ENCODE measurements at regions not wholly inside any gene's neighbourhood (a gene's known extent, or its start where the extent isn't known, plus 50 kb on each side); places are given as distances from the start of the nearest gene placed in this dataset.
"Not testable (repeated sequence)": the region's sequence is repeated elsewhere in the genome, so short reads cannot be mapped to it uniquely, and the experiment has no call there.

GRCh38 chr6:140809694-140810101, 1323.0 kb upstream of the GJE1 start:
- H3K27ac ChIP-seq (ENCODE audit: insufficient read depth, low read length, poor library complexity, severe bottlenecking) = no peak overlapping the region
- H3K4me3 ChIP-seq (ENCODE audit: insufficient read depth, low read depth, low read length, poor library complexity, severe bottlenecking) = no peak overlapping the region
- no peaks in the 10 kb centered on the region for H3K27me3 ChIP-seq (replicated peaks; ENCODE audit: control insufficient read depth, insufficient read depth, low read length, poor library complexity, severe bottlenecking)
- no peak for DNase-seq
- H3K9me3 ChIP-seq (ENCODE audit: control insufficient read depth, low read length) = no peaks in the 10 kb centered on the region
- H3K4me1 ChIP-seq (ENCODE audit: control insufficient read depth, insufficient read depth, low read length, poor library complexity, severe bottlenecking) = no peaks in the 10 kb centered on the region
- no peaks in the 10 kb centered on the region for H3K36me3 ChIP-seq (ENCODE audit: control insufficient read depth, insufficient read depth, low read length)

- Histone ChIP-seq H3K27me3 (replicated peaks; ENCODE audit: control insufficient read depth, insufficient read depth, low read length, poor library complexity, severe bottlenecking) (no peaks in the 10 kb centered on the region), H3K9me3 (ENCODE audit: control insufficient read depth, low read length) (no peaks in the 10 kb centered on the region), H3K36me3 (ENCODE audit: control insufficient read depth, insufficient read depth, low read length) (no peaks in the 10 kb centered on the region), H3K27ac (ENCODE audit: insufficient read depth, low read length, poor library complexity, severe bottlenecking) (no peak overlapping the region), H3K4me3 (ENCODE audit: insufficient read depth, low read depth, low read length, poor library complexity, severe bottlenecking) (no peak overlapping the region), H3K4me1 (ENCODE audit: control insufficient read depth, insufficient read depth, low read length, poor library complexity, severe bottlenecking) (no peaks in the 10 kb centered on the region)
- no peak for DNase-seq
Observed at GRCh38 chr6:140806431-140806830, 1326.3 kb upstream of the GJE1 start.

DNA sequence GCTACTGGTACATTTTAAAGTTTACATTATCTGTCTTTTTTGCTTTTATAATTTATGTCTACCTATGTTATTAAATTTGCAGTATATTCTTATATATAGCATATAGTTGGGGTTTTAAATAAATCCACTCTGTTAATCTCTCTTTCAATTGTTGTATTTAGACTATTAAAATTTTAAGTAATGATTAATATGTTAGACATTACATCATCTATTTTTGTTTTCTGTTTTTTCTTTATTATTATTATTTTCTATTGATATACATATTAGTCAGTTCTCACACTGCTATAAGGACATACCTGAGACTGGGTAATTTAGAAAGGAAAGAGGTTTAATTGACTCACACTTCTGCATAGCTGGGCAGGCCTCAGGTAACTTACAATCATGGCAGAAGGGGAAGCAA, 1338.2 kb upstream of the GJE1 start:
- H3K27ac ChIP-seq (ENCODE audit: insufficient read depth, low read length, poor library complexity, severe bottlenecking) = no peak overlapping the region
- H3K27me3 ChIP-seq (replicated peaks; ENCODE audit: control insufficient read depth, insufficient read depth, low read length, poor library complexity, severe bottlenecking) = no peaks in the 10 kb centered on the region
- H3K4me1 ChIP-seq (ENCODE audit: control insufficient read depth, insufficient read depth, low read length, poor library complexity, severe bottlenecking) = no peaks in the 10 kb centered on the region
- H3K4me3 ChIP-seq (ENCODE audit: insufficient read depth, low read depth, low read length, poor library complexity, severe bottlenecking) = no peak overlapping the region
- no peak for DNase-seq
- no peaks in the 10 kb centered on the region for H3K9me3 ChIP-seq (ENCODE audit: control insufficient read depth, low read length)
- no peaks in the 10 kb centered on the region for H3K36me3 ChIP-seq (ENCODE audit: control insufficient read depth, insufficient read depth, low read length)

- Histone ChIP-seq H3K4me1 (ENCODE audit: control insufficient read depth, insufficient read depth, low read length, poor library complexity, severe bottlenecking) (no peaks in the 10 kb centered on the region), H3K27ac (ENCODE audit: insufficient read depth, low read length, poor library complexity, severe bottlenecking) (no peak overlapping the region), H3K27me3 (replicated peaks; ENCODE audit: control insufficient read depth, insufficient read depth, low read length, poor library complexity, severe bottlenecking) (no peaks in the 10 kb centered on the region), H3K36me3 (ENCODE audit: control insufficient read depth, insufficient read depth, low read length) (no peaks in the 10 kb centered on the region), H3K9me3 (ENCODE audit: control insufficient read depth, low read length) (no peaks in the 10 kb centered on the region), H3K4me3 (ENCODE audit: insufficient read depth, low read depth, low read length, poor library complexity, severe bottlenecking) (no peak overlapping the region)
- DNase-seq = no peak
Observed at GRCh38 chr6:140790109-140790508, 1342.6 kb upstream of the GJE1 start.

DNA sequence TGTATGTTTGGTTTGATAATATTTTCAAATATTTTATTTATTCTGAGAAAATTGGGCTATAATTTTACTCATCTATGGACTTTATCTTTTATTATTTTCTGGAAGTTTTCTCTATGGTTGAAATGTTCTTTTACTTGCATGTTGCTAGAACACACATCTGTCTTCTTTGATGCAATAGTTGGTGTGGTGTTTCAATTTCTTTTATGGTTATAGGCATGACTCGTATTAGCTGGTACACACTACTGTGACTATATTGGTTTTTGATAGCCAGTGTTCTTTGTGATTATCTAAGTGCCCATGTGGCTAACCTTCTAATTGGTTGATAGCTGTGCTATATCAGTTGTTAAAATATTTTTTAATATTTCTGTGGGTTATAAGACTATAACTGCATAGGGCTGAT, 1343.3 kb upstream of the GJE1 start:
- Histone ChIP-seq H3K27ac (ENCODE audit: insufficient read depth, low read length, poor library complexity, severe bottlenecking) (no peak overlapping the region), H3K27me3 (replicated peaks; ENCODE audit: control insufficient read depth, insufficient read depth, low read length, poor library complexity, severe bottlenecking) (no peaks in the 10 kb centered on the region), H3K4me1 (ENCODE audit: control insufficient read depth, insufficient read depth, low read length, poor library complexity, severe bottlenecking) (no peaks in the 10 kb centered on the region), H3K36me3 (ENCODE audit: control insufficient read depth, insufficient read depth, low read length) (no peaks in the 10 kb centered on the region), H3K9me3 (ENCODE audit: control insufficient read depth, low read length) (no peaks in the 10 kb centered on the region), H3K4me3 (ENCODE audit: insufficient read depth, low read depth, low read length, poor library complexity, severe bottlenecking) (no peak overlapping the region)
- no peak for DNase-seq

GRCh38 chr6:140785926-140786325, 1346.8 kb upstream of the GJE1 start:
- no peaks in the 10 kb centered on the region for H3K4me1 ChIP-seq (ENCODE audit: control insufficient read depth, insufficient read depth, low read length, poor library complexity, severe bottlenecking)
- no peaks in the 10 kb centered on the region for H3K27me3 ChIP-seq (replicated peaks; ENCODE audit: control insufficient read depth, insufficient read depth, low read length, poor library complexity, severe bottlenecking)
- H3K36me3 ChIP-seq (ENCODE audit: control insufficient read depth, insufficient read depth, low read length) = no peaks in the 10 kb centered on the region
- DNase-seq = no peak
- no peak overlapping the region for H3K4me3 ChIP-seq (ENCODE audit: insufficient read depth, low read depth, low read length, poor library complexity, severe bottlenecking)
- no peak overlapping the region for H3K27ac ChIP-seq (ENCODE audit: insufficient read depth, low read length, poor library complexity, severe bottlenecking)
- H3K9me3 ChIP-seq (ENCODE audit: control insufficient read depth, low read length) = no peaks in the 10 kb centered on the region

- DNase-seq = no peak
- Histone ChIP-seq H3K9me3 (ENCODE audit: control insufficient read depth, low read length) (no peaks in the 10 kb centered on the region), H3K27me3 (replicated peaks; ENCODE audit: control insufficient read depth, insufficient read depth, low read length, poor library complexity, severe bottlenecking) (no peaks in the 10 kb centered on the region), H3K4me1 (ENCODE audit: control insufficient read depth, insufficient read depth, low read length, poor library complexity, severe bottlenecking) (no peaks in the 10 kb centered on the region), H3K27ac (ENCODE audit: insufficient read depth, low read length, poor library complexity, severe bottlenecking) (no peak overlapping the region), H3K36me3 (ENCODE audit: control insufficient read depth, insufficient read depth, low read length) (no peaks in the 10 kb centered on the region), H3K4me3 (ENCODE audit: insufficient read depth, low read depth, low read length, poor library complexity, severe bottlenecking) (no peak overlapping the region)
Observed at GRCh38 chr6:140784573-140784972, 1348.2 kb upstream of the GJE1 start.

DNA sequence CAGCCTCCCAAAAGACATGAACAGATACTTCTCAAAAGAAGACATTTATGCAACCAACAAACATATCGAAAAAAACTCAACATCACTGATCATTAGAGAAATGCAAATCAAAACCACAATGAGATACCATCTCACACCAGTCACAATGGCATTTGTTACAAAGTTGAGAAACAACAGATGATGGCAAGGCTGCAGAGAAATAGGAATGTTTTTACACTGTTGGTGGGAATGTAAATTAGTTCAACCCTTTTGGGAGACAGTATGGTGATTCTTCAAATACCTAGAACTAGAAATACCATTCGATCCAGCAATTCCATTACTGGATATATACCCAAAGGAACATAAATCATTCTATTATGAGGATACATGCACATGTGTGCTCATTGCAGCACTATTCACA, 1349.2 kb upstream of the GJE1 start:
- not testable (repeated sequence) for H3K9me3 ChIP-seq (ENCODE audit: control insufficient read depth, low read length); H3K27me3 ChIP-seq (replicated peaks; ENCODE audit: control insufficient read depth, insufficient read depth, low read length, poor library complexity, severe bottlenecking); DNase-seq; H3K4me3 ChIP-seq (ENCODE audit: insufficient read depth, low read depth, low read length, poor library complexity, severe bottlenecking); H3K27ac ChIP-seq (ENCODE audit: insufficient read depth, low read length, poor library complexity, severe bottlenecking); H3K36me3 ChIP-seq (ENCODE audit: control insufficient read depth, insufficient read depth, low read length); H3K4me1 ChIP-seq (ENCODE audit: control insufficient read depth, insufficient read depth, low read length, poor library complexity, severe bottlenecking)

- no peaks in the 10 kb centered on the region for H3K36me3 ChIP-seq (ENCODE audit: control insufficient read depth, insufficient read depth, low read length)
- no peaks in the 10 kb centered on the region for H3K27me3 ChIP-seq (replicated peaks; ENCODE audit: control insufficient read depth, insufficient read depth, low read length, poor library complexity, severe bottlenecking)
- H3K4me1 ChIP-seq (ENCODE audit: control insufficient read depth, insufficient read depth, low read length, poor library complexity, severe bottlenecking) = no peaks in the 10 kb centered on the region
- H3K9me3 ChIP-seq (ENCODE audit: control insufficient read depth, low read length) = no peaks in the 10 kb centered on the region
- no peak overlapping the region for H3K4me3 ChIP-seq (ENCODE audit: insufficient read depth, low read depth, low read length, poor library complexity, severe bottlenecking)
- H3K27ac ChIP-seq (ENCODE audit: insufficient read depth, low read length, poor library complexity, severe bottlenecking) = no peak overlapping the region
- no peak for DNase-seq
Observed at GRCh38 chr6:140782941-140783340, 1349.8 kb upstream of the GJE1 start.

DNA sequence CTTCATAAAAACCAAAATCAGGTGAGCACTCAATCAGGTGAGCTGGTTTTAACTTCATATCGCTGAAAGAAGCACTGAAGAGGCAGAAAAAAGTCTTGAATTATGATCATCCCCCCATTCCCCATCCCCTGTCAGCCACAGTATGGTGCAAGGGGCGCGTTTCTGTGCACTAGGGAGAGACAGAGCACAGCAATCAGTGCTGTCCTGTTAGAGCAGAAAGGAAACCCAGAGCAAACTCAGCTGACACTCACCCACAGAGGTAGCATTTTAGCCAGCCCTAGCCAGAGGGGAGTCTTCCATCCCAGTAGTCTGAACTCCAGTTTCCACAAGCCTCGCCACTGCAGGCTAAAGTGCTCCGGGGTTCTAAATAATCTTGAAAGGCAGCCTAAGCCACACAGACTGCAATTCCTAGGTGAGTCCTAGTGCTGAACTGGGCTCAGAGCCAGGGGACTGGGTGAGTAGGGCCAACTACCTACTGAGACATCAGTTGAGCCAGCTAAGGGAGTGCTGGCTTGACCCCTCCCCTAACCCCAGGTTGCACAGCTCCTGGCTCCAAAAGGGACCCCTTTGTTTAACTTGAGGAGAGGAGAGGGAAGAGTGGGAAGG, 1352.6 kb upstream of the GJE1 start:
- Histone ChIP-seq H3K4me3 (ENCODE audit: insufficient read depth, low read depth, low read length, poor library complexity, severe bottlenecking) (no peak overlapping the region), H3K4me1 (ENCODE audit: control insufficient read depth, insufficient read depth, low read length, poor library complexity, severe bottlenecking) (no peaks in the 10 kb centered on the region), H3K27ac (ENCODE audit: insufficient read depth, low read length, poor library complexity, severe bottlenecking) (no peak overlapping the region), H3K9me3 (ENCODE audit: control insufficient read depth, low read length) (no peaks in the 10 kb centered on the region), H3K27me3 (replicated peaks; ENCODE audit: control insufficient read depth, insufficient read depth, low read length, poor library complexity, severe bottlenecking) (no peaks in the 10 kb centered on the region), H3K36me3 (ENCODE audit: control insufficient read depth, insufficient read depth, low read length) (no peaks in the 10 kb centered on the region)
- DNase-seq = no peak

DNA sequence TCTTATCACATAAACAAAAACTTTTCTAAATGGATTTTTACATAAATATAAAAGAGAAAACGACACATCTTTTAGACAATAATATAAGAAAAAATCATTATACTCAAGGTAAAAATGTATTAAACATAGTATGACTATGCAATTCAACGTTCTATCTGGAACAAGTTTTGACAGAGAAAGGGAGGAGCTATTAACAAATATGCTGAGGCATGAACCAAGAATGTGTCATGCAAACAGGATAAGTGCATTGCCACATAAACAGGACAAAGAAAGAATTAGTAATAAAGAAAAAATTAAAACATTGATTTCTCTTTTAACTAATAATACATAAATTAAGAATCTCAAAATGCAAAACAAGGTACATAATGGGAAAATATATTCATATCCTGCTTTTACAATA, 1353.4 kb upstream of the GJE1 start:
- H3K36me3 ChIP-seq (ENCODE audit: control insufficient read depth, insufficient read depth, low read length) = no peaks in the 10 kb centered on the region
- H3K27ac ChIP-seq (ENCODE audit: insufficient read depth, low read length, poor library complexity, severe bottlenecking) = no peak overlapping the region
- no peak for DNase-seq
- H3K9me3 ChIP-seq (ENCODE audit: control insufficient read depth, low read length) = no peaks in the 10 kb centered on the region
- no peaks in the 10 kb centered on the region for H3K27me3 ChIP-seq (replicated peaks; ENCODE audit: control insufficient read depth, insufficient read depth, low read length, poor library complexity, severe bottlenecking)
- no peak overlapping the region for H3K4me3 ChIP-seq (ENCODE audit: insufficient read depth, low read depth, low read length, poor library complexity, severe bottlenecking)
- H3K4me1 ChIP-seq (ENCODE audit: control insufficient read depth, insufficient read depth, low read length, poor library complexity, severe bottlenecking) = no peaks in the 10 kb centered on the region

Data from effector memory CD4-positive, alpha-beta T cell (primary cell).